Urinary bladder (tissue), 3 donors: ENCODE measurements at regions not wholly inside any gene's neighbourhood (a gene's known extent, or its start where the extent isn't known, plus 50 kb on each side); places are given as distances from the start of the nearest gene placed in this dataset.

Experiments
- DNase-seq: peaks from one replicate; pipeline ENCODE4 v3.0.0-alpha.2; 2015; ENCODE audit errors: extremely low spot score
- H3K27ac ChIP-seq: one replicate; pipeline ENCODE4 v1.5.1; 2013; ENCODE audit warnings: low read depth, mild to moderate bottlenecking, moderate library complexity
- H3K36me3 ChIP-seq: one replicate; pipeline ENCODE4 v1.6.1; 2013; ENCODE audit warnings: mild to moderate bottlenecking, moderate library complexity; ENCODE audit not compliant: insufficient read depth
- H3K4me1 ChIP-seq: one replicate; pipeline ENCODE4 v1.6.1; 2013; ENCODE audit warnings: mild to moderate bottlenecking, moderate library complexity; ENCODE audit not compliant: insufficient read depth
- H3K4me3 ChIP-seq: one replicate; pipeline ENCODE4 v1.5.1; 2013; ENCODE audit warnings: low read depth, low read length
- WGBS: extraction: QIAGEN DNeasy Blood & Tissue Kit; methylation state at CpG from one replicate; pipeline ENCODE4 v1.1.7; 2013; 5-methylcytosine and 5-hydroxymethylcytosine counted together
- donor health status: healthy with polysubstance abuse.
- donor health status: healthy.

DNA sequence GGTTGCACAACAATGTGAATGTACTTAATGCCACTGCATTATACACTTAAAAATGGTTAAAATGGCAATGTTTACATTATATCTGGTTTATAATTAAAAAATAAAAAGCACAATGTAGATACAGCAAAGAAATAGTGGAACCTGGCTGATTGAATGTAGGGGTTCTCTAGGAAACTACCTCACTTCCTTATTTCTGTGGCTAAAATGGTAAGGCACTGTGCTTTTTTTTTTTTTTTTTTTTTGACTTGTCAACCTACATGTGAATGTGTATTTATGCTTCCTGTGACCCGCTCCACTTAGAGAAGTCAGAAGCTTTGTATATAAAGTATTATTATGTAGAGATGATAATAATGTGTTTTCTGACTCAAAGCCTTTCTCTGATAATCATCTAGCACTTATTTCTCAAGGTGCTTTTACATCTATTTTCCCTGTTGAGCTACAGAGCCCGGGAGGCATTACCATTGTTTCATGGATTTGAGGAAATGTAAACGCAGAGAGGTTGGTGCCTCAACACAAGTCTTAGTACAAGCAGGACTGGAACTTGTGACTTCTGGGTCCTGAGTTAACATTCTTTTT lies 55.0 kb downstream of the SOX4 start:
- Histone ChIP-seq H3K4me3 (no peak overlapping the region), H3K4me1 (no peaks in the 10 kb centered on the region), H3K27ac (no peak overlapping the region), H3K36me3 (no peaks in the 10 kb centered on the region)
- WGBS: 69% methylated on average over 3 of the region's 3 CpGs
- no peak for DNase-seq

DNA sequence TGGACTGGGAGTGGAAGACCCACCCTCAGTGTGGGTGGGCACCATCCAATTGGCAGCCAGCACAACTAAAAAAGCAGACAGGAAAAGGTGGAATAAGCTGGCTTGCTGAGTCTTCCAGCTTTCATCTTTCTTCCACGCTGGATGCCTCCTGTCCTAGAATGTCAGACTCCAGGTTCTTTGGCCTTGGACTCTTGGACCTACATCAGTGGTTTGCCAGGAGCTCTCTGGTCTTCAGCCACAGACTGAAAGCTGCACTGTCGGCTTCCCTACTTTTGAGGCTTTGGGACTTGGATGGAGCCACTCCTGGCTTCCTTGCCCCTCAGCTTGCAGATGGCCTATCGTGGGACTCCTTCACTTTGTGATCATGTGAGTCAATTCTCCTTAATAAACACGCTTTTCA lies 59.8 kb downstream of the SOX4 start:
- H3K4me1 ChIP-seq: no peaks in the 10 kb centered on the region
- WGBS: 70% methylated on average over 4 of the region's 4 CpGs
- H3K27ac ChIP-seq: no peak overlapping the region
- H3K36me3 ChIP-seq: no peaks in the 10 kb centered on the region
- no peak overlapping the region for H3K4me3 ChIP-seq
- no peak for DNase-seq

- DNase-seq: no peak
- H3K36me3 ChIP-seq: no peaks in the 10 kb centered on the region
- no peak overlapping the region for H3K27ac ChIP-seq
- 88% methylated on average over 7 of the region's 7 CpGs for WGBS
- no peak overlapping the region for H3K4me3 ChIP-seq
- no peaks in the 10 kb centered on the region for H3K4me1 ChIP-seq
These were observed 60.4 kb downstream of the SOX4 start for GRCh38 chr6:21653905-21654304.

GRCh38 chr6:21654361-21654760 lies 60.8 kb downstream of the SOX4 start:
- Histone ChIP-seq H3K4me3 (no peak overlapping the region), H3K36me3 (no peaks in the 10 kb centered on the region)

DNA sequence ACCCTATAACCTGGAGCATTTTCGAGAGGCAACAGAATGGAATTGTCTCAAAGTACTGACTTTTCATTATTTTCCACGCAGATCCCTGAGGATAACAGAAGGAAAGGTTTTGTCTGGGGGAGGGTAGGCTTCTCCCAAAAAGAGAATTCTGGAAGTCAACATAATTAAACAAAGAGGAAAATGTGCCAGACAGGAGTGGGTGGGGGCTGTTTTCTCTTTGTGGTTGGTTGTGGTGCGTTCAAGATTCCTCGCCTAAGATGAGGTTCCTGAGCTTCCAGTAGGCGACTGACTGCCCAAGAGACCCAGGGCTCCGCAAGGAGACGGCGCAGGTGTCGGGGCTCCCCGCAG lies 70.4 kb downstream of the SOX4 start:
- Histone ChIP-seq H3K27ac (no peak overlapping the region), H3K4me1 (no peaks in the 10 kb centered on the region), H3K4me3 (peak overlapping the region; percentile 41), H3K36me3 (no peaks in the 10 kb centered on the region)
- WGBS: 38% methylated on average over 10 of the region's 10 CpGs
- DNase-seq: no peak

More at GRCh38 chr6:21654361-21654760, 60.8 kb downstream of the SOX4 start:
- no peak for DNase-seq
- 96% methylated on average over 2 of the region's 2 CpGs for WGBS
- Histone ChIP-seq H3K4me1 (no peaks in the 10 kb centered on the region), H3K27ac (no peak overlapping the region)

DNA sequence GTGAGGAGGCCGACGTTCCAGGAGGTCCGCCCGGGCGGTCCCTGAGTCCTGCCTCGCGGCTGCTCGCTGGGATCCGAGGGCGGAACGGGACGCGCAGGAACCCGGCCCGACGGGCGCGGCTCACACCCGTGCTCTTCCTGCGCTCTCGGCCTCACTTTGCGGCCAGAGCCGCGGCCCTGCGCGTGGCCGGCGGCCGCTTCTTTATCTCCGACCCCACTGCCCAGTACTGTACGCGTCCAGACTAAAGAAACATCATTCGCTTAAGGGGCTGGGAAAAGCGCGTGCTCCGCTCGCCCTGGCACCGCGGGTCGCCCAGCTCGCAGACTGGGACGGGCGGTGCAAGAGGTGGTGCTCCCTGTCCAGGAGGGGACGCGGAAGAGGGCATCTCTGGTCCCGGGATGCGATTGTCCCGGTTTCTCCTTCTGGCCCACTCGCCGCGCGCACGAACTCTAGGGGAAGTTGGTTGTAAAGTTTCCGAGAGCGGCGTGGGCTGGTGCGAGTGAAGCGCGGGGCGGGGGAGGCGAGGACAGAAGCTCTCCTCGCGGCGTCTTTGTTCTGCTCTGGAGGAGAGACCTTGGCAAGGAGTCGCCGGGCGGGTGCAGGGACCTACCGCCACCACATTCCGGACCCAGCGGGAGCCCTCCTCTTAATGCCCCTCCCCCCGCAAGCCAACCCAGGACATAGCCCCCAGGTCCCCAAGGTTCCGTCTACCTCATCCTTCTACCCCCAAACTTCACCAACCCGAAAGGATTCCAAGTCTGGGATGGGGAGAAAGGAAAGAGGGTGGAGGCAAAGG lies 71.0 kb downstream of the SOX4 start:
- under 1% methylated on average over 73 of the region's 73 CpGs for WGBS
- Histone ChIP-seq H3K27ac (no peak overlapping the region), H3K4me3 (peak overlapping the region; percentile 41), H3K36me3 (no peaks in the 10 kb centered on the region), H3K4me1 (no peaks in the 10 kb centered on the region)
- DNase-seq: no peak

DNA sequence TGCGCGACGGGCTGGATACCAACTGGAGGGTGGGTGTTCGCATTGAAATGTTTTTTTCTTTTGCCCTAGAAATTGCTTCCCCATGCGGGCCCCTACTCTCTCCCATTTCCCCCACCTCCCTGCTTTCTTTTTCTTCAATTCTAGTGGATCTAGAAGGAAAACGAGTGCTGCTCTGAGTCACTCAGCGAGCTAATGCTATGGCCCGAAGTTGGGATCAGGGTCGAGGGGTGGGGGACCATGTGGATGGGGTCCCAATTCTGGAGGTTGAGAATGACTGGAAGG lies 71.5 kb downstream of the SOX4 start:
- Histone ChIP-seq H3K4me3 (peak overlapping the region; percentile 41), H3K4me1 (no peaks in the 10 kb centered on the region), H3K36me3 (no peaks in the 10 kb centered on the region), H3K27ac (no peak overlapping the region)
- 12% methylated on average over 9 of the region's 9 CpGs for WGBS
- no peak for DNase-seq

DNA sequence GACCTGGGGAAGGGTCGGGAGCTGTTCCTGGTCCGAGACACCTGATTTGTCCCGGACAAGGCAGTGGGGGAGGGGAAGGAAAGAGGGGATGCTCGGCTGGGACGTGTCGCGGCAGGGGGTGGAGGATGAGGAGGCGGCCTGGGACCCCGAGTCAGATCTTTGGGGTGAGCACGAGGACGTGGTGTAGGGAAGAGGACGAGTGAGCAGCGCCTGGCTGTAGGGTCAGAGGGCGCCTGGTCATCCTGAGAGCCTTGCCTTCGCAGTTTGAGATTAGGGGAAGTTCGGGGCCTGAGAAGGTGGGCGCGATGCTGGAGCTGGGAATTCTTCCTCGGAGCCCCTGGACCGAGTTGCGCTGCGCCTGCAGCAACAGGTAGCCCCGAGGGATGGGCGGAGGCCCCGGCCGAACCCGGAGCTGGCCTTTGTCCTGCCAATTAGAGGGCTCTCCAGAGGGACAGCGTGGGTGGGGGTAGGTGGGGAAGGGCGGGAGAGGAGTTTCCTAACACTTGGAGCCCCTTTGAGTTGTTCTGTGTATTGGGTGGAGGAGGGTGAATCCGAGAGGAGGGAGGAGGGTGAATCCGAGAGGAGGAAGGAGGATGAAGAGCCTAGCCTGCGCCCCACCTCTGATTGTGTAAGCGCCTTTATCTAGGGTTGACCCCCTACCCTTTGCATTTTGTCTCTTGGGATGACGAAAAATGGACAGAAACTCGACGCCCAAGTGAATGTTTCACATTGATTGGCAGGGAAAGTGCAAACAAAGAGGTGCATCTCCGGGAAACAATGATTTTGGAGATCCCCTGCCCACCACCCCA lies 72.0 kb downstream of the SOX4 start:
- no peaks in the 10 kb centered on the region for H3K36me3 ChIP-seq
- H3K27ac ChIP-seq: no peak overlapping the region
- H3K4me1 ChIP-seq: no peaks in the 10 kb centered on the region
- H3K4me3 ChIP-seq: peak overlapping the region; percentile 41
- DNase-seq: no peak
- WGBS: 9% methylated on average over 37 of the region's 37 CpGs

DNA sequence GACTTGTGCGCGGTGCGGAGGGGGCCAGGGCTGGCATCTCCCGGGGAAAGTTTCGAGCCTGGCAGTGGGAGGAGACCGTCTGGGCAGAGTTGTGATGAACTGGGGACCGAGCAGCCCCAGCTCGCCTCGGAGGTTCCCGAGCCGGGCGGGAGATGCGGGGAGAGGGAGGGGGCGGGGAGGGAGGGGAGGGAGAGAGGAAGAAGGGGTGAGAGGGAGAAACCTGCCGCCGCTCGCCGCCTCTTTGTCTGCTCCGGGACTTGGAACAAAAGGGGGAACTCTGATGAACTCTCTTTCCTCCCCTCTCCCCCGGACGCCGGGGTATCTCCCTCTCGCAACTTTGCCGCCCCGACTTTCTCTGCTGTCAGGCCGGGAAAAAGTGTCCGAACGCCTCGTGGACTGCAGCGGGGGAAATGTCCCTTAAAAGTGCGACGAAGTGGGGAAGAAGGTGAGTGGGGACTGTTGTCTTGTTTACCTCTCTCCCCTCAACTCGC lies 72.7 kb downstream of the SOX4 start:
- Histone ChIP-seq H3K27ac (no peak overlapping the region), H3K4me3 (peak overlapping the region; percentile 41), H3K4me1 (no peaks in the 10 kb centered on the region), H3K36me3 (no peaks in the 10 kb centered on the region)
- 1% methylated on average over 33 of the region's 33 CpGs for WGBS
- no peak for DNase-seq

GRCh38 chr6:21666853-21667681 lies 73.5 kb downstream of the SOX4 start:
- no peak for DNase-seq
- Histone ChIP-seq H3K4me3 (peak overlapping the region; percentile 41), H3K4me1 (no peaks in the 10 kb centered on the region), H3K36me3 (no peaks in the 10 kb centered on the region), H3K27ac (no peak overlapping the region)
- WGBS: 42% methylated on average over 27 of the region's 27 CpGs

DNA sequence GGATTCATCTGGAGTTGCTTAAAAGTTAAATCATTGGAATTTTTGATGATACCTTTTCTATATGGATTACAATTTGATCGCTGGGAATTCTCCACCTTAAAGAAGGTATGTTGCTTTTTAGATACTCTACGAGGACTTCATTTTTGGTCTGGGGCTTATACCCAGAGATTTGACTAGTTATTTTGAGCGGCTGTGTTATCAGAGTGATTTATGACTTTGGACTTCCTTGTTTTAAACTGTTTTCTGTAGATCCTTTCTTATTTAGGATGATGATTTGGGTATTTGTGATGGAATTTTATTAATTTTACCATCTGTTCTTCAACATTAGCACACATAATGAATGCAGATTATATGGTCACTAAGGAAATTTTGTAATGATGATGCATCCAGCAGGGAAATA lies 75.2 kb downstream of the SOX4 start:
- DNase-seq: no peak
- 76% methylated on average over 3 of the region's 3 CpGs for WGBS

DNA sequence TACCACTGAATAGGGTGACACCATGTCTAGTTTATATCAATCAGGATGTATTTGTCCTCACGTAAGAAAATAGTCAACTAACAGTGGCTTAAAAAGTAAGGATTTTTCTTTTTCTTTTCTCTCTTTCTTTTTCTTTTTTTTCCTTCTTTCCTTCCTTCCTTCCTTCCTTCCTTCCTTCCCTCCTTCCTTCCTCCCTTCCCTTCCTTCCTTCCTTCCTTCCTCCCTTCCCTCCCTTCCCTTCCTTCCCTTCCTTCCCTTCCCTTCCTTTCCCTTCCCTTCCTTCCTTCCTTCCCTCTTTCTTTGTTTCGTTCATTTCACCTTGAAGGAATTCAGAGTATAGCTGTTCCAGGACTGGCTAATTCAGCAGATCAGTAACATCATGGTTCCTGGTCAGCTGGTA lies 83.2 kb downstream of the SOX4 start:
- 47% methylated on average over 2 of the region's 2 CpGs for WGBS
- DNase-seq: no peak
- H3K36me3 ChIP-seq: no peaks in the 10 kb centered on the region
- no peak overlapping the region for H3K4me3 ChIP-seq
- no peaks in the 10 kb centered on the region for H3K4me1 ChIP-seq
- no peak overlapping the region for H3K27ac ChIP-seq

More for the DNA sequence above, 75.2 kb downstream of the SOX4 start:
- Histone ChIP-seq H3K36me3 (no peaks in the 10 kb centered on the region), H3K27ac (no peak overlapping the region), H3K4me1 (no peaks in the 10 kb centered on the region), H3K4me3 (no peak overlapping the region)

GRCh38 chr6:21678990-21679389 lies 85.4 kb downstream of the SOX4 start:
- H3K27ac ChIP-seq: no peak overlapping the region
- DNase-seq: no peak
- no peaks in the 10 kb centered on the region for H3K36me3 ChIP-seq
- no peaks in the 10 kb centered on the region for H3K4me1 ChIP-seq
- no peak overlapping the region for H3K4me3 ChIP-seq
- WGBS: 77% methylated on average over 6 of the region's 6 CpGs
